ENCODE measurements at regions not wholly inside any gene's neighbourhood (a gene's known extent, or its start where the extent isn't known, plus 50 kb on each side); places are given as distances from the start of the nearest gene placed in this dataset.

- H3K27ac ChIP-seq = no peak overlapping the region
- TF ChIP-seq ZFX (IDR thresholded peaks at IDR 0.05; ENCODE audit: borderline replicate concordance) = no peak
- TF ChIP-seq, protein P1, sequence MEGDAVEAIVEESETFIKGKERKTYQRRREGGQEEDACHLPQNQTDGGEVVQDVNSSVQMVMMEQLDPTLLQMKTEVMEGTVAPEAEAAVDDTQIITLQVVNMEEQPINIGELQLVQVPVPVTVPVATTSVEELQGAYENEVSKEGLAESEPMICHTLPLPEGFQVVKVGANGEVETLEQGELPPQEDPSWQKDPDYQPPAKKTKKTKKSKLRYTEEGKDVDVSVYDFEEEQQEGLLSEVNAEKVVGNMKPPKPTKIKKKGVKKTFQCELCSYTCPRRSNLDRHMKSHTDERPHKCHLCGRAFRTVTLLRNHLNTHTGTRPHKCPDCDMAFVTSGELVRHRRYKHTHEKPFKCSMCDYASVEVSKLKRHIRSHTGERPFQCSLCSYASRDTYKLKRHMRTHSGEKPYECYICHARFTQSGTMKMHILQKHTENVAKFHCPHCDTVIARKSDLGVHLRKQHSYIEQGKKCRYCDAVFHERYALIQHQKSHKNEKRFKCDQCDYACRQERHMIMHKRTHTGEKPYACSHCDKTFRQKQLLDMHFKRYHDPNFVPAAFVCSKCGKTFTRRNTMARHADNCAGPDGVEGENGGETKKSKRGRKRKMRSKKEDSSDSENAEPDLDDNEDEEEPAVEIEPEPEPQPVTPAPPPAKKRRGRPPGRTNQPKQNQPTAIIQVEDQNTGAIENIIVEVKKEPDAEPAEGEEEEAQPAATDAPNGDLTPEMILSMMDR (IDR thresholded peaks at IDR 0.05) = no peak
Observed at GRCh38 chr1:24993871-24994580, 64.0 kb upstream of the RUNX3 start.

DNA sequence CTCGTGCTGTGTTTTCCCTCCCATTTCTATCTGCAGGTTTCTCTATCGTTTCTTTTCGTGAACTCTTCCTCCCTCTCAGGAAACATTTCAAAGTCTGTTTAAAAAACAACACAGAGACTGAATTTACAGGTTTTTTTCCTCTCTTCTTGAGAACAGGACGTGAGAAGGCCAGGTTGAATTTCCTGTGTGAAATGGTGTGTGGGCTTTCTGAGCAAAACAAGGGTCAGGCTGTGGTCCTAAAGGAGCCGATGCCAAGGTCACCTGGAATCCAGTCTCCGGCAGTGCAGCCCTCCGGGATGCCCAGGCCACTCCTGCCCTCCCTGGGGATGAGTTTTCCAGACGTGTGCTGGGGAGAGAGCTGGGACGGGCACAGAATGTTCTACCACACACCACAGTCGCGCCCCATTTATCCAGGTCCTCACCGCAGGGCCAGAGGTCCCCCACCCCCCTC is 62.7 kb upstream of the RUNX3 start:
- no peak overlapping the region for H3K27ac ChIP-seq
- TF ChIP-seq, protein P1 (IDR thresholded peaks at IDR 0.05) = no peak
- no peak for TF ChIP-seq ZFX (IDR thresholded peaks at IDR 0.05; ENCODE audit: borderline replicate concordance)

GRCh38 chr1:24992124-24992760 is 62.2 kb upstream of the RUNX3 start:
- H3K27ac ChIP-seq = no peak overlapping the region
- no peak for TF ChIP-seq ZFX (IDR thresholded peaks at IDR 0.05; ENCODE audit: borderline replicate concordance)
- TF ChIP-seq, protein P1 (IDR thresholded peaks at IDR 0.05) = no peak

DNA sequence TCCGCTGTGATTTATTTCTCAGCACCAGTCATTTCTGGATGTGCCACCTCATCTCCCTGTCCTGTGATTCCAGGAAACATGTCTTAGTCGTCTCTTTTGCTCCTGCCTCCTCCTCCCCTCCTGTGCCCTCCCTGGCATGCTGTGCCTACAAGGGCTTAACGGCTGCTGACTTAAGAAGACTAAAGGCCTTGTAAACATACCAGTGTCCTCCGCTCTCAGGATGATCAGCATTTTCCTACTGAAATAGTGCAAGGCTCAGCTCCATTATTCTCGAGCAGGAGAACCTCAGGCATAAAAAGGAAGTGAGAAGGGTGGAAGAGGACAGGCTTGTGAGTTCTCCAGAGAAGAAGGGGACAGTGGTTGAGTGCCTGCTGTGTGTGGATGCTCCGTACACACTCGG is 61.6 kb upstream of the RUNX3 start:
- no peak overlapping the region for H3K27ac ChIP-seq
- TF ChIP-seq, protein P1 (IDR thresholded peaks at IDR 0.05) = no peak
- TF ChIP-seq ZFX (IDR thresholded peaks at IDR 0.05; ENCODE audit: borderline replicate concordance) = no peak

DNA sequence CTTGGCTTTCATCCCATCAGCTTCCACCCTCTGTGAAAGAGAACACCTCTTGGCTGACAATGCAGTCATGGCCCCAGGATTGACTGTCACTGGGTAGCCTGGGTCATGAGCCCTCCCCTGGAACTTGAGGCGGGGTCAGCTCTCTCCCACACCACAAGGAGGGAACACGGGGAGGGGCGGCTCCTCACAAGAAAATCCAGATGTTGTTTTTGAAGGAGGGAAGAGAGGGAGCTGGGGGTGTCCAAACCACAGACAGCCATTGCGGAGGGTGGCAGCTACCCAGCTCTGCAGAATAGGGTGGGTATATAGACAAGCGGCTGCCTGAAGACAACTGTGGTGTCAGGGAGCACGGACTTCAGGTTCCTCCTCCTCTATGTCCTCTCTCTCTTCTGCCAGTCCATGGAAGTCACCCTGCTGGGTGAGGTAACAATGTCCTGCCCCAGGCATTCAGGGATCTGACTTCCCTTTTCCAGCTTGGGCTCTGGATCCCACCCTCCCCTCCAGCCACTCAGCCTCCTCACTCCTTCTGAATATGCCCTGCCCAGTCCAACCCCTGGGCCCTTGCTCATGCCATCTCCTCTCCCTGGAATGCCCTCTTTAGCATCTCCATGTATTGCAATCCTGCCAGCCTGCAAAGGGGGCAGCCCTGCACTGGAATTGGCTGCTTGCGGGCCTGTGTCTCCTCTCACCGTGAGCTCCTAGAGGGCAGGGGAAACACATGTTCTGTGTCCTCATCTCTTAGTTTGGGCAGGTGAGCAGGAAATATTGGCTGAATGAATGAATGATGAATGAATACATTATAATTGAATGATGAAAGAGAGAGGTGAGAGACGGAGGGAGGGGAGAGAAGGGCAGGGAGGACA is 60.9 kb upstream of the RUNX3 start:
- TF ChIP-seq, protein P1 (IDR thresholded peaks at IDR 0.05) = no peak
- TF ChIP-seq ZFX (IDR thresholded peaks at IDR 0.05; ENCODE audit: borderline replicate concordance) = no peak
- no peak overlapping the region for H3K27ac ChIP-seq

DNA sequence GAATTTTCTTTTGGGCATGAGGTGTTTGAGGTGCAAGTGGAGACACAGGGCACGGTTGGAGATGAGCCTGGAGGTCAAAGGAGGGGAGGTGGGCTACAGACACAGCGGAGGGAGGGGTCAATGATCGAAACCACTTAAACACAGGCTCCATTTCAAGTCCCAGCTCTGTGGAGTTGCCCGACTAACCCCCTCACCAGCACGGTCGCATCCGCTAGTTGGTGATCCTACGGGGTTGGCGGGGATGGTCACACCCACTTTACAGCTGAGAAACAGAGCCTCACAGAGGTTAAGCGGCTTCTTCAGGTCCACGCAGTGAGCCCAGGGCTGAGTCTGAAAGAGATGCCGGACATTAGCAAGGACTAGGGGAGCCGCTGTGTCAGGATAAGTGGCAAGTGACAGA is 60.1 kb upstream of the RUNX3 start:
- no peak for TF ChIP-seq ZFX (IDR thresholded peaks at IDR 0.05; ENCODE audit: borderline replicate concordance)
- TF ChIP-seq, protein P1 (IDR thresholded peaks at IDR 0.05) = no peak
- H3K27ac ChIP-seq = no peak overlapping the region
